Fibroblast of lung (primary cell): ENCODE measurements at regions not wholly inside any gene's neighbourhood (a gene's known extent, or its start where the extent isn't known, plus 50 kb on each side); places are given as distances from the start of the nearest gene placed in this dataset.
"Not testable (repeated sequence)": the region's sequence is repeated elsewhere in the genome, so short reads cannot be mapped to it uniquely, and the experiment has no call there.

Experiments
- DNase-seq, 2 donors: peaks; one replicate each; pipeline versions ENCODE4 v3.0.0 to v3.0.0-alpha.2; 2010; ENCODE audit warnings: low read depth in 2 of 2
- H2AFZ ChIP-seq: 2 replicates; pipeline ENCODE4 v1.5.1; 2012; ENCODE audit warnings: low read length, control low read depth, inconsistent platforms
- H3K27ac ChIP-seq: 2 replicates; pipeline ENCODE4 v1.5.1; 2011; ENCODE audit warnings: low read length, control low read depth; ENCODE audit not compliant: insufficient read depth
- H3K27me3 ChIP-seq: 2 replicates; pipeline ENCODE4 v1.5.1; 2011; ENCODE audit warnings: mild to moderate bottlenecking, low read length; ENCODE audit not compliant: control insufficient read depth, insufficient read depth
- H3K36me3 ChIP-seq: 2 replicates; pipeline ENCODE4 v1.5.1; 2011; ENCODE audit warnings: low read length; ENCODE audit not compliant: control insufficient read depth, insufficient read depth
- H3K4me1 ChIP-seq: 2 replicates; pipeline ENCODE4 v1.5.1; 2011; ENCODE audit warnings: low read length; ENCODE audit not compliant: control insufficient read depth, insufficient read depth; ENCODE audit errors: extremely low read depth
- H3K4me2 ChIP-seq: 2 replicates; pipeline ENCODE4 v1.5.1; 2011; ENCODE audit warnings: low read length, control low read depth; ENCODE audit not compliant: insufficient read depth; ENCODE audit errors: extremely low read depth
- H3K4me3 ChIP-seq, 4 experiments: fragments of 200-600 bp in 1 of 4; sonication (generic) in 1 of 4; replicated peaks in 1 of 4; 2 replicates each; pipeline ENCODE4 v1.5.1; 2011 to 2016; ENCODE audit warnings: low read length in 4 of 4, low read depth in 3 of 4, mild to moderate bottlenecking in 3 of 4, control low read depth in 2 of 4, inconsistent platforms in 1 of 4, mixed read lengths in 1 of 4; ENCODE audit not compliant: insufficient read depth in 1 of 4; ENCODE audit errors: control extremely low read depth in 1 of 4
- H3K79me2 ChIP-seq: 2 replicates; pipeline ENCODE4 v1.5.1; 2012; ENCODE audit warnings: mild to moderate bottlenecking, low read length, inconsistent platforms; ENCODE audit not compliant: control insufficient read depth, insufficient read depth
- H3K9ac ChIP-seq: 2 replicates; pipeline ENCODE4 v1.5.1; 2011; ENCODE audit warnings: mild to moderate bottlenecking, low read length, control low read depth; ENCODE audit not compliant: insufficient read depth
- H3K9me3 ChIP-seq: 2 replicates; pipeline ENCODE4 v1.5.1; 2012; ENCODE audit warnings: low read depth, low read length; ENCODE audit not compliant: control insufficient read depth, insufficient read depth
- H4K20me1 ChIP-seq: 2 replicates; pipeline ENCODE4 v1.5.1; 2011; ENCODE audit warnings: low read length; ENCODE audit not compliant: control insufficient read depth, insufficient read depth; ENCODE audit errors: extremely low read depth

- H3K9me3 ChIP-seq, H3K79me2 ChIP-seq, H3K36me3 ChIP-seq, H2AFZ ChIP-seq, DNase-seq, H3K27ac ChIP-seq, H4K20me1 ChIP-seq, H3K4me1 ChIP-seq, H3K27me3 ChIP-seq, H3K9ac ChIP-seq: not testable (repeated sequence)
- peak overlapping the region in 1 of 4 experiments; percentile 37 for H3K4me3 ChIP-seq
- H3K4me2 ChIP-seq = peak overlapping the region; percentile 13
Observed at GRCh38 chr15:85234450-85235196, 145.8 kb upstream of the AKAP13 start.

DNA sequence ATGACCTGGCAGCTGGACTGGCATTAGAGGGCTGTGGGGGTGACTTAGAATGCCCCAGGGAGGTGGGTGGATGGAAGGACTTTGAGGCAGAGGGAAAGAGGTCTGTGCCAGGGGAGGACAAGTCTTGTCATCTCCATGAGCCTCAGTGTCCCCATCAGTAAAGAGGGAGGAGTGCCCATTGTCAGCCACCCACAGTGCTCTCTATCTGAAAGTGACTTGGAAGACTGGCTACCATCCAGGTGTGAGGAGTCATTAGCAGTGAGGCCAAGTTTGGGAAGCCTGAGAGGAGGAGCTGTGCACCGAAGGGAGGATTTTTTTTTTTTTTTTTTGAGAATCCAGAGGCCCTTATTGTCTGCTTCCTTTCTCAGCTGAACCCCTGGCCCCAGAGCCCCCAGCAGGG is 136.3 kb upstream of the AKAP13 start:
- not testable (repeated sequence) for H4K20me1 ChIP-seq, H3K4me1 ChIP-seq, H2AFZ ChIP-seq, H3K36me3 ChIP-seq, H3K9ac ChIP-seq, H3K9me3 ChIP-seq, H3K27ac ChIP-seq, H3K4me2 ChIP-seq, DNase-seq, H3K79me2 ChIP-seq, H3K27me3 ChIP-seq, H3K4me3 ChIP-seq

DNA sequence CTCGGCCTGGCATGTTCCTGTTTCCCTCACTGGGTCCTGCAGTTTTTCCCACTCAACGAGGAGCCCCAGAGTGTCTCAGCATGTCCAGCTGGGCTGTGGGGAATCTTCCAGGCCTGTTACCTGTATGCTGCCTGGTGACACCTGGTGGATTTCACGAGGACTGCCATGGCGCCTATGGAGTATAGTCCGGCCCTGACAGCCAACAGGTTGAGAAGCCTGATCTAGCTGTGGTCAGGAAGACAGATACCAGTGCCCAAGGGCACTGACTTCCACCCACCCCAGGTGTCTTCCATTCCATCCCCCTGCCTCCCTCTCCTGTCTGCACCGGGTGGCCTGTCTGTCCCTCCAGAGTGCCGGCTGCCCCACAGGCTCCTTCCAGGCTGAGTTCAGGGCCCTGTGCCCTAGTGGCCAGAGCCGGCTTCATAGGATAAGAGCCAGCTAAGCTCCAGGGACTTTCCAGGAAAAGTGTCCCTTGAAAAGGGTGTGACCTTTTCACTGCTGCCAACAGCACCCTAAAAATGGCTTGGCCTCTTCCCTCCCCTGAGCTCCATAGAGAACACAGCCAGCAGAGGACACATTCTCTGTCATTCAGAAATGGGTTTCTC is 129.4 kb upstream of the AKAP13 start:
- not testable (repeated sequence) for H3K9ac ChIP-seq, H2AFZ ChIP-seq, H3K4me2 ChIP-seq, H3K36me3 ChIP-seq, H3K4me1 ChIP-seq, H3K27me3 ChIP-seq, H3K4me3 ChIP-seq, H4K20me1 ChIP-seq, H3K79me2 ChIP-seq, H3K9me3 ChIP-seq, H3K27ac ChIP-seq, DNase-seq

- DNase-seq = peak in 1 of 2 donors; percentile 18
- not testable (repeated sequence) for H2AFZ ChIP-seq, H3K27me3 ChIP-seq, H3K27ac ChIP-seq, H3K36me3 ChIP-seq, H4K20me1 ChIP-seq, H3K4me1 ChIP-seq, H3K79me2 ChIP-seq, H3K9ac ChIP-seq, H3K4me2 ChIP-seq, H3K9me3 ChIP-seq, H3K4me3 ChIP-seq
Observed at GRCh38 chr15:85253196-85253915, 127.0 kb upstream of the AKAP13 start.

GRCh38 chr15:85254961-85255360 is 125.4 kb upstream of the AKAP13 start:
- not testable (repeated sequence) for H2AFZ ChIP-seq, H3K9ac ChIP-seq, DNase-seq, H3K9me3 ChIP-seq, H3K27ac ChIP-seq, H3K27me3 ChIP-seq, H3K4me1 ChIP-seq, H3K4me2 ChIP-seq, H3K36me3 ChIP-seq, H4K20me1 ChIP-seq, H3K4me3 ChIP-seq, H3K79me2 ChIP-seq

DNA sequence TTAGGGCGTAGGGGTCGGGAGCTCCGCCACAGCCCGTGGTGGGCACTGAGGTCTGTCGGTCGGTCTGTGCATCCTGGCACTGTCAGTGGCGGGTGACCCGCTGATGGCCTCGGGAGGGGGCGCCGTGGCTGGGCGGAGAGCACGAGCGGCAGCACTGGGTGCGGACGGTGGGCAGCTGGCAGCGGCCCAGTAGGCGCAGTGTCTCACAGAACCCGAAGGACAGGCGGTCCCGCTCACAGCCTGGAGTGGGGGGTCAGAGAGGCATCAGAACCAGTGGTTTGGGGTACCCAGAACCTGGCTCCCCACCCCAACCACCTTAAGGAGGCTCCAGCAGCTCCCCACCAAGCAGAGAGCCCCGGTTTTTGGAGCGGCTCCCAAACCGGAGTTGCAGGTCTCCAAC is 124.9 kb upstream of the AKAP13 start:
- not testable (repeated sequence) for H3K79me2 ChIP-seq, H3K9me3 ChIP-seq, H3K4me3 ChIP-seq, H3K27ac ChIP-seq, H3K4me2 ChIP-seq, H3K9ac ChIP-seq, H3K4me1 ChIP-seq, DNase-seq, H4K20me1 ChIP-seq, H3K27me3 ChIP-seq, H2AFZ ChIP-seq, H3K36me3 ChIP-seq
